ENCODE measurements at regions not wholly inside any gene's neighbourhood (a gene's known extent, or its start where the extent isn't known, plus 50 kb on each side); places are given as distances from the start of the nearest gene placed in this dataset.

DNA sequence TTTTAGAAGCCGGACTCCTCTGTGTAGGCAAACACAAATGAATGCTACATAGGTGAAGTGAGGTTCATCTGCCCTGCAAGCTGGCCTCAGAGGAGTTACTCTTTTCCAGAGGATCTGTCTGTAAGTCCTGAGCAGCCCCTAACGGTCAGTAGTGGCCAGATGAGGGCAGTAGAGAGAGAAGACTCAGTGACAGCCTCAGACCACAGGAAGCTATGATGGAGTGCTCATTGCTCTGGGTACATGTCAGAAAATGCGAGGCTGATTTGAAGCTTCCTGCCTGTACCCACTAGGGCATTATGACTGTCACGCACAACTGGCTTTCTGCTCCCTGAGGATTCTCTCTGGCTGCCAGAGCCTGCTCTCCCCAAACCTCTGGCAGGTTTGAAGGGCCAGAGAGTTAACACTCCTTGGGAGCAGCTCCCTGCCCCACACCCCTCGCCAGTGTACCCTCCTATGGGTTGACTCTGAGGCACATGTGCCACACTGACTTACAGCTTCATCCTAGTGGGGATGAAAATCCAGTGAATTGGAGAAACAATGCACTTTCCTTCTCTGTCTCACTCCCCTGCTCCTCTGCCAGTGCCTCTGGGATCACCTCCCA, 141.5 kb downstream of the GABRG2 start:
- peak; percentile 100 for ATAC-seq

DNA sequence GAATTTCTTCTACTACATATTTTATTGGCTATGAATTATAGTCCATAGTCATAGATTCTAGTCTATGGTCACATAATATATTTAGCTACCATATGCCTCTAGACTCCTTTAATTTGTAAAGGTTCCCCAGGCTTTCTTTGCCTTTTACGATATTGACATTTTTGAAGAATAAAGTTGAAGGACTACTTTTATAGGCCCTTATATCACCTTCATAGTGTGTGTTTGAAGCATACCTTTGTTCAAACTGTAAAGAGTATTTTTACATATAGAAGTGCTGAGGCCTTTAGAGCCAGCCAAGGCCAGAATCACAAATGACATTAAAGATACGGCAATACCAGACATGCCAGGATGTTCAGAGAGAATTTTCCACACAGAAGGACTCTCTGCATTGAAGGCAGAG, 147.0 kb downstream of the GABRG2 start:
- no peaks in the 10 kb centered on the region for H3K36me3 Mint-ChIP-seq (ENCODE audit: low read depth)
- no peak overlapping the region for H3K27ac ChIP-seq (ENCODE audit: low read depth)
- H3K27me3 Mint-ChIP-seq (ENCODE audit: insufficient read depth, low read depth, poor library complexity): peaks cover 1% of the 10 kb centered on the region
- peaks cover 8% of the 10 kb centered on the region; the same call in 1 of the 2 replicates for H3K9me2 ChIP-seq (ENCODE audit: insufficient read depth)
- H2AFZ ChIP-seq: no peak overlapping the region
- DNase-seq (ENCODE audit: low spot score) (no peak), ATAC-seq (no peak)
- no peaks in the 10 kb centered on the region for H3K36me3 ChIP-seq (ENCODE audit: insufficient read depth)
- no peaks in the 10 kb centered on the region for H3K4me1 Mint-ChIP-seq
- H3K79me2 ChIP-seq (replicated peaks; ENCODE audit: insufficient read depth): no peaks in the 10 kb centered on the region
- H3K4me1 ChIP-seq (ENCODE audit: insufficient read depth): no peaks in the 10 kb centered on the region
- no peaks in the 10 kb centered on the region for H3K27me3 ChIP-seq (ENCODE audit: insufficient read depth)
- no peaks in the 10 kb centered on the region for H4K20me1 ChIP-seq (replicated peaks; ENCODE audit: insufficient read depth)
- H3K4me3 Mint-ChIP-seq: no peak overlapping the region
- H3F3A ChIP-seq (replicated peaks; ENCODE audit: low read depth): no peaks in the 10 kb centered on the region
- H3K4me2 ChIP-seq: no peak overlapping the region
- H3K4me3 ChIP-seq: no peak overlapping the region
- H3K9me3 Mint-ChIP-seq: peaks cover under 1% of the 10 kb centered on the region; the same call in 1 of the 3 replicates
- H3K27ac Mint-ChIP-seq: no peak overlapping the region
- no peak for TF ChIP-seq ZNF331 (CRISPR knock-in tag; IDR thresholded peaks at IDR 0.05; ENCODE audit: low read depth)
- TF ChIP-seq EZH2 (IDR thresholded peaks at IDR 0.05; ENCODE audit: low read depth, unreplicated experiment): no peak
- TF ChIP-seq ZNF114 (CRISPR knock-in tag; IDR thresholded peaks at IDR 0.05): no peak
- TF ChIP-seq, protein P1, sequence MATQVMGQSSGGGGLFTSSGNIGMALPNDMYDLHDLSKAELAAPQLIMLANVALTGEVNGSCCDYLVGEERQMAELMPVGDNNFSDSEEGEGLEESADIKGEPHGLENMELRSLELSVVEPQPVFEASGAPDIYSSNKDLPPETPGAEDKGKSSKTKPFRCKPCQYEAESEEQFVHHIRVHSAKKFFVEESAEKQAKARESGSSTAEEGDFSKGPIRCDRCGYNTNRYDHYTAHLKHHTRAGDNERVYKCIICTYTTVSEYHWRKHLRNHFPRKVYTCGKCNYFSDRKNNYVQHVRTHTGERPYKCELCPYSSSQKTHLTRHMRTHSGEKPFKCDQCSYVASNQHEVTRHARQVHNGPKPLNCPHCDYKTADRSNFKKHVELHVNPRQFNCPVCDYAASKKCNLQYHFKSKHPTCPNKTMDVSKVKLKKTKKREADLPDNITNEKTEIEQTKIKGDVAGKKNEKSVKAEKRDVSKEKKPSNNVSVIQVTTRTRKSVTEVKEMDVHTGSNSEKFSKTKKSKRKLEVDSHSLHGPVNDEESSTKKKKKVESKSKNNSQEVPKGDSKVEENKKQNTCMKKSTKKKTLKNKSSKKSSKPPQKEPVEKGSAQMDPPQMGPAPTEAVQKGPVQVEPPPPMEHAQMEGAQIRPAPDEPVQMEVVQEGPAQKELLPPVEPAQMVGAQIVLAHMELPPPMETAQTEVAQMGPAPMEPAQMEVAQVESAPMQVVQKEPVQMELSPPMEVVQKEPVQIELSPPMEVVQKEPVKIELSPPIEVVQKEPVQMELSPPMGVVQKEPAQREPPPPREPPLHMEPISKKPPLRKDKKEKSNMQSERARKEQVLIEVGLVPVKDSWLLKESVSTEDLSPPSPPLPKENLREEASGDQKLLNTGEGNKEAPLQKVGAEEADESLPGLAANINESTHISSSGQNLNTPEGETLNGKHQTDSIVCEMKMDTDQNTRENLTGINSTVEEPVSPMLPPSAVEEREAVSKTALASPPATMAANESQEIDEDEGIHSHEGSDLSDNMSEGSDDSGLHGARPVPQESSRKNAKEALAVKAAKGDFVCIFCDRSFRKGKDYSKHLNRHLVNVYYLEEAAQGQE (IDR thresholded peaks at IDR 0.05; ENCODE audit: unreplicated experiment): no peak
- TF ChIP-seq JUNB (IDR thresholded peaks at IDR 0.05; ENCODE audit: unreplicated experiment): no peak
- TF ChIP-seq POLR2AphosphoS5 (IDR thresholded peaks at IDR 0.05; ENCODE audit: low read depth): no peak
- TF ChIP-seq, protein P2, sequence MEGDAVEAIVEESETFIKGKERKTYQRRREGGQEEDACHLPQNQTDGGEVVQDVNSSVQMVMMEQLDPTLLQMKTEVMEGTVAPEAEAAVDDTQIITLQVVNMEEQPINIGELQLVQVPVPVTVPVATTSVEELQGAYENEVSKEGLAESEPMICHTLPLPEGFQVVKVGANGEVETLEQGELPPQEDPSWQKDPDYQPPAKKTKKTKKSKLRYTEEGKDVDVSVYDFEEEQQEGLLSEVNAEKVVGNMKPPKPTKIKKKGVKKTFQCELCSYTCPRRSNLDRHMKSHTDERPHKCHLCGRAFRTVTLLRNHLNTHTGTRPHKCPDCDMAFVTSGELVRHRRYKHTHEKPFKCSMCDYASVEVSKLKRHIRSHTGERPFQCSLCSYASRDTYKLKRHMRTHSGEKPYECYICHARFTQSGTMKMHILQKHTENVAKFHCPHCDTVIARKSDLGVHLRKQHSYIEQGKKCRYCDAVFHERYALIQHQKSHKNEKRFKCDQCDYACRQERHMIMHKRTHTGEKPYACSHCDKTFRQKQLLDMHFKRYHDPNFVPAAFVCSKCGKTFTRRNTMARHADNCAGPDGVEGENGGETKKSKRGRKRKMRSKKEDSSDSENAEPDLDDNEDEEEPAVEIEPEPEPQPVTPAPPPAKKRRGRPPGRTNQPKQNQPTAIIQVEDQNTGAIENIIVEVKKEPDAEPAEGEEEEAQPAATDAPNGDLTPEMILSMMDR (conservative IDR thresholded peaks at IDR 0.05; ENCODE audit: low read depth in 2 of 2): no peak
- TF ChIP-seq CREB1 (CRISPR knock-in tag; IDR thresholded peaks at IDR 0.05; ENCODE audit: low read depth): no peak
- no peak for TF ChIP-seq EZH2phosphoT487 (IDR thresholded peaks at IDR 0.05; ENCODE audit: unreplicated experiment)
- TF ChIP-seq, protein P3, sequence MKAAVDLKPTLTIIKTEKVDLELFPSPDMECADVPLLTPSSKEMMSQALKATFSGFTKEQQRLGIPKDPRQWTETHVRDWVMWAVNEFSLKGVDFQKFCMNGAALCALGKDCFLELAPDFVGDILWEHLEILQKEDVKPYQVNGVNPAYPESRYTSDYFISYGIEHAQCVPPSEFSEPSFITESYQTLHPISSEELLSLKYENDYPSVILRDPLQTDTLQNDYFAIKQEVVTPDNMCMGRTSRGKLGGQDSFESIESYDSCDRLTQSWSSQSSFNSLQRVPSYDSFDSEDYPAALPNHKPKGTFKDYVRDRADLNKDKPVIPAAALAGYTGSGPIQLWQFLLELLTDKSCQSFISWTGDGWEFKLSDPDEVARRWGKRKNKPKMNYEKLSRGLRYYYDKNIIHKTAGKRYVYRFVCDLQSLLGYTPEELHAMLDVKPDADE (IDR thresholded peaks at IDR 0.05): no peak
- no peak for TF ChIP-seq NANOG (IDR thresholded peaks at IDR 0.05; ENCODE audit: borderline replicate concordance)

More for the DNA sequence above, 141.5 kb downstream of the GABRG2 start:
- Histone ChIP-seq H3K4me3 (no peak overlapping the region), H3K27me3 (ENCODE audit: insufficient read depth) (no peaks in the 10 kb centered on the region), H3K27ac (ENCODE audit: low read depth) (no peak overlapping the region), H3K4me2 (no peak overlapping the region), H3K36me3 (ENCODE audit: insufficient read depth) (no peaks in the 10 kb centered on the region), H3K4me1 (ENCODE audit: insufficient read depth) (no peaks in the 10 kb centered on the region), H3F3A (replicated peaks; ENCODE audit: low read depth) (no peaks in the 10 kb centered on the region), H2AFZ (peak overlapping the region; percentile 93), H4K20me1 (replicated peaks; ENCODE audit: insufficient read depth) (no peaks in the 10 kb centered on the region; the same call in 1 of the 2 replicates), H3K79me2 (replicated peaks; ENCODE audit: insufficient read depth) (no peaks in the 10 kb centered on the region), H3K9me2 (ENCODE audit: insufficient read depth) (no peaks in the 10 kb centered on the region)
- Mint-ChIP-seq H3K27me3 (ENCODE audit: insufficient read depth, low read depth, poor library complexity) (peaks cover 1% of the 10 kb centered on the region), H3K4me3 (no peak overlapping the region), H3K9me3 (peaks cover 3% of the 10 kb centered on the region; the same call in 1 of the 3 replicates), H3K27ac (no peak overlapping the region; the same call in 1 of the 2 replicates), H3K36me3 (ENCODE audit: low read depth) (no peaks in the 10 kb centered on the region), H3K4me1 (no peaks in the 10 kb centered on the region)
- no peak for TF ChIP-seq EZH2phosphoT487 (IDR thresholded peaks at IDR 0.05; ENCODE audit: unreplicated experiment)
- TF ChIP-seq, protein P2 (conservative IDR thresholded peaks at IDR 0.05; ENCODE audit: low read depth in 2 of 2): peak; percentile 67 to 88
- 0 out of 2 replicates have a peak, but pooled peaks have one; percentile 12 for TF ChIP-seq NANOG (IDR thresholded peaks at IDR 0.05; ENCODE audit: borderline replicate concordance)
- peak; percentile 84 for DNase-seq (ENCODE audit: low spot score)

Data from GM23338 (cell line).